Smooth muscle cell (in vitro differentiated cells): ENCODE measurements at regions not wholly inside any gene's neighbourhood (a gene's known extent, or its start where the extent isn't known, plus 50 kb on each side); places are given as distances from the start of the nearest gene placed in this dataset.
A peak's percentile ranks its signal among the peaks of the same experiment; 100 is the strongest.
"Not testable (repeated sequence)": the region's sequence is repeated elsewhere in the genome, so short reads cannot be mapped to it uniquely, and the experiment has no call there.

Source experiments
- DNase-seq: peaks from one replicate; lab custom pipeline; 2025; ENCODE audit not compliant: unreplicated experiment; lab: John Stamatoyannopoulos, UW
- H2AFZ ChIP-seq: fragments of 200-600 bp; sonication (generic); 2 replicates; pipeline ENCODE4 v1.6.0; 2016; ENCODE audit warnings: antibody characterized with exemption, low read depth, mild to moderate bottlenecking
- H3F3A ChIP-seq: fragments of 200-600 bp; sonication (generic); 2 replicates; pipeline ENCODE4 v1.6.0; 2017; ENCODE audit warnings: antibody characterized with exemption, low read depth
- H3K27ac ChIP-seq: fragments of 200-600 bp; sonication (generic); 2 replicates; pipeline ENCODE4 v1.5.1; 2016; ENCODE audit warnings: low read depth, mild to moderate bottlenecking
- H3K27me3 ChIP-seq: fragments of 200-600 bp; sonication (generic); 2 replicates; pipeline ENCODE4 v1.6.1; 2016; ENCODE audit warnings: low read depth, mild to moderate bottlenecking
- H3K36me3 ChIP-seq: fragments of 200-600 bp; sonication (generic); 2 replicates; pipeline ENCODE4 v1.5.1; 2016; ENCODE audit warnings: low read depth
- H3K4me1 ChIP-seq: fragments of 200-600 bp; sonication (generic); 2 replicates; pipeline ENCODE4 v1.5.1; 2016; ENCODE audit warnings: low read depth
- H3K4me2 ChIP-seq: fragments of 200-600 bp; sonication (generic); 2 replicates; pipeline ENCODE4 v1.6.0; 2016; ENCODE audit warnings: mild to moderate bottlenecking
- H3K4me3 ChIP-seq: fragments of 200-600 bp; sonication (generic); 2 replicates; pipeline ENCODE4 v1.5.1; 2016; ENCODE audit warnings: mild to moderate bottlenecking
- H3K79me2 ChIP-seq: fragments of 200-600 bp; sonication (generic); 2 replicates; pipeline ENCODE4 v1.6.0; 2016; ENCODE audit warnings: low read depth, mild to moderate bottlenecking
- H3K9ac ChIP-seq: fragments of 200-600 bp; sonication (generic); 2 replicates; pipeline ENCODE4 v1.6.0; 2016; ENCODE audit warnings: low read depth
- H3K9me3 ChIP-seq: fragments of 200-600 bp; sonication (generic); replicated peaks from 2 replicates; pipeline ENCODE4 v1.5.1; 2016; ENCODE audit warnings: low read depth
- H4K20me1 ChIP-seq: fragments of 200-600 bp; sonication (generic); 2 replicates; pipeline ENCODE4 v1.6.0; 2016; ENCODE audit warnings: low read depth
- WGBS: methylation state at CpG from one replicate; pipeline ENCODE4 v1.1.7; 2016; ENCODE audit warnings: low lambda C conversion rate; 5-methylcytosine and 5-hydroxymethylcytosine counted together
- TF ChIP-seq, protein P1 (sequence below): fragments of 200-600 bp; sonication (generic); IDR thresholded peaks from 2 replicates; pipeline ENCODE4 v1.5.1; 2017; ENCODE audit warnings: borderline replicate concordance, mild to moderate bottlenecking, antibody characterized with exemption; ENCODE audit not compliant: insufficient read depth, poor library complexity, severe bottlenecking

DNA sequence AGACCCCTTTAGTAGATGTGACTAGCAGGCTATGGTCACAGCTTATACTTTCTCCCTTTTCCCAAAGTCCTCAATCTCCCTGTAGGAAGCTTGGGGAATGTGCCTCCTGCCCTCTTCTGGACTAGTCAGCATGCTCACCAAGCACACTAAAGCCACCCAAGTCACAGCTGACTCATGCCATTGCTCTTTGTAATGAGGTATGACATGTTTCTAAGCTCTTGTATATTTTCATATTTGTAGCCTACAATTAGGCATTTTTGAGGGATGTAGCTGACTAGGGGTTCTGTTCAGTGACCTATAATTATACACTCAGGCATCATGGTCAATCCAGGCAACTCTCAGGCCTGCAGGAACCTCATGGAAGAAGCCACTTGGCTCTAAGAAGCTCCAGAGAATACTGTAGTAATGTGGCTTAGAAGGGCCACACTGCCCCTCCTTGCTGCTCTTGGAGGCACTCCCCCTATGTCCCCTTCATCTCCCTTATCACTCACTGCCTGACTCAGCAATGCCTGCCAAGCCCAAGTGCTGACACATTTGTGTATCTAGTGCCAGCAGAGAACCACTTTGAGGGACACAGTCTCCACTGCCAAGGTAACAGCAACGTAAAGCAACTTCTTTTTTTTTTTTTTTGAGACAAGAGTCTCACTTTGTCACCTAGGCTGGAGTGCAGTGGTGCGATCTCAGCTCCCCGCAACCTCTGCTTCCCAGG lies 86.2 kb downstream of the RPL27A start:
- WGBS = 71% methylated on average over 3 of the region's 3 CpGs
- H3F3A ChIP-seq = peaks cover 24% of the 10 kb centered on the region

DNA sequence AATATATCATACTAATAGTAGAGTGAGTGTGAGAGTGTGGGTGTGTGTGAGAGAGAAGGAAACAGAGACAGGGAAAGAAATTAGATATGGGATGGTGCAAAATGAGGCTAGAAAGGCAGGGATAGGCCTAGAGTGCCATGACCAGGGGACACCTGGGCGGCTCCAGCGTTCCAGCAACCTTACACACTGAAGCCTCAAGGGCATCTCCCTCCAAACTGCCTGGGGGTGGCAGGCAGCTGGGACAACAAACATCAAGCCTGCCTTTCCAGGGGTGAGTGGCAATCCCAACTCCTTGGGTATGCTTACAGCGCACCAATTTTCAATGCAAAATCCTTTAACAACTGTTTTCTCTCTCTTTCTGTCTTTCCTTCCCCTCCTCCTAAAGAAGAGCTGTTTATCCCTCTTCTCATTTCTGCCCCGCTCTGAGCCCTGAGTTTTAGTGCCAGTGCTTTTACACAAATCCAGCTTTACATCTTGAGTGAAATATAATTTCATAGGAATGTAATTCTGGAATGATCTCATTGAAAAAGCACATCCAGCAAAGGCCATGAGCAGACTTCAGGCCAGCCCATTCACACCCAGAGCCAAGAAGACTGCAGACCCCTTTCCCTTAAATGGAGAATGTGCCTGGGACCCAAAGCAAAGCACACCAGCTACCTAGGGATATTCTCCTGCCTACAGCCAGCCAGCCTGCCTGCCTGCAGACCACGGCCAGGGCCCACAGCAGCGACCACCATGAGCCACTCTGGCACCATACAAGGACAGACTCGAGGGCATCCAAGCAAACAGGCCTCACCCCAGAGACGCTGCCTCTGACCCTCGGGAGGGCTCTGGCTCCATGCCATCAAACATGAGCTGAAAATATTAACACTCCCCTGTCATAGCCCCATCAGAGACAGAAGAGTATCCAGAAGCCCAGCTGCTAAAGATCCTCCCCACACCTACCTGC lies 90.3 kb downstream of the RPL27A start:
- Histone ChIP-seq H3K4me2 (no peak overlapping the region), H3K27me3 (no peaks in the 10 kb centered on the region), H2AFZ (no peak overlapping the region), H3K9ac (no peak overlapping the region), H3K4me1 (peaks cover 4% of the 10 kb centered on the region), H3K79me2 (peaks cover 84% of the 10 kb centered on the region), H3K27ac (peak overlapping the region; percentile 49), H3K4me3 (no peak overlapping the region), H4K20me1 (peaks cover 99% of the 10 kb centered on the region), H3K9me3 (no peaks in the 10 kb centered on the region), H3K36me3 (no peaks in the 10 kb centered on the region), H3F3A (peaks cover 22% of the 10 kb centered on the region)
- DNase-seq = no peak
- 88% methylated on average over 9 of the region's 9 CpGs for WGBS
- TF ChIP-seq, protein P1, sequence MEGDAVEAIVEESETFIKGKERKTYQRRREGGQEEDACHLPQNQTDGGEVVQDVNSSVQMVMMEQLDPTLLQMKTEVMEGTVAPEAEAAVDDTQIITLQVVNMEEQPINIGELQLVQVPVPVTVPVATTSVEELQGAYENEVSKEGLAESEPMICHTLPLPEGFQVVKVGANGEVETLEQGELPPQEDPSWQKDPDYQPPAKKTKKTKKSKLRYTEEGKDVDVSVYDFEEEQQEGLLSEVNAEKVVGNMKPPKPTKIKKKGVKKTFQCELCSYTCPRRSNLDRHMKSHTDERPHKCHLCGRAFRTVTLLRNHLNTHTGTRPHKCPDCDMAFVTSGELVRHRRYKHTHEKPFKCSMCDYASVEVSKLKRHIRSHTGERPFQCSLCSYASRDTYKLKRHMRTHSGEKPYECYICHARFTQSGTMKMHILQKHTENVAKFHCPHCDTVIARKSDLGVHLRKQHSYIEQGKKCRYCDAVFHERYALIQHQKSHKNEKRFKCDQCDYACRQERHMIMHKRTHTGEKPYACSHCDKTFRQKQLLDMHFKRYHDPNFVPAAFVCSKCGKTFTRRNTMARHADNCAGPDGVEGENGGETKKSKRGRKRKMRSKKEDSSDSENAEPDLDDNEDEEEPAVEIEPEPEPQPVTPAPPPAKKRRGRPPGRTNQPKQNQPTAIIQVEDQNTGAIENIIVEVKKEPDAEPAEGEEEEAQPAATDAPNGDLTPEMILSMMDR = no peak

More for the DNA sequence above, 86.2 kb downstream of the RPL27A start:
- Histone ChIP-seq H3K27ac (peak overlapping the region; percentile 91), H3K9ac (peak overlapping the region; percentile 24), H3K27me3 (no peaks in the 10 kb centered on the region), H3K4me1 (peaks cover 33% of the 10 kb centered on the region), H2AFZ (no peak overlapping the region), H3K36me3 (no peaks in the 10 kb centered on the region), H4K20me1 (peaks cover 96% of the 10 kb centered on the region), H3K9me3 (no peaks in the 10 kb centered on the region), H3K4me3 (no peak overlapping the region), H3K4me2 (peak overlapping the region; percentile 58), H3K79me2 (peaks cover 67% of the 10 kb centered on the region)
- TF ChIP-seq, protein P1 = peak; percentile 11
- no peak for DNase-seq

DNA sequence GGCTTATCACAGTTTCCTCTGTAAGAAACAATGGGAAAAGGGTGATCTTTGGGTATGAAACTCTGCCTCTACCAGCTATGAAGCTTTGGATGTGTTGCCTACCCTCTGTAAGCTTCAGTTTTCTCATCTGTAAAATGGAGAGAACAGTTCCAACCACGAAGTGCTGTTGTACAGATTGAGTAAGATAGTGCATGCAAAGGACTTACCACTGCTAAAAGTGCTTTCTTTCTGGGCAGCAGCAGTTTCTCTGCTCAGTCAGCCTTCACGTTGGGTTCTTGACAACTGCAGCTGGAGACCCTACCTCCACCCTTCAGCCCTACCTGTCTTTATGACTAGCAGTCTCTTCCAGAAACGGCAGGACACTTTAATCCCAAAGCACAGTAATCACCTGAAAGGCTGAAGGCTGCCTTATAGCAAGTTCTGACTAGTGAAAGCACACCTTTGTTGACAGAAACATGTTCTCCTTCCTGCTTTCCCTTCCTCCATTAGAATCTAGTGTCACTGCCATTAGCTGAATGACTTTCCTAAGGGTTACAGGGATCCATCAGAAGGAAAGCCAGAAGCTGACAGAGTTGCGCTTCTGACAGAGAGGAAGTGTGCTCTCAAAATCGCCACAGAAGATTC lies 91.4 kb downstream of the RPL27A start:
- no peak overlapping the region for H3K4me2 ChIP-seq
- H2AFZ ChIP-seq = no peak overlapping the region
- no peak overlapping the region for H3K4me3 ChIP-seq
- peaks cover 4% of the 10 kb centered on the region for H3K36me3 ChIP-seq
- TF ChIP-seq, protein P1 = no peak
- peaks cover 22% of the 10 kb centered on the region for H3F3A ChIP-seq
- H4K20me1 ChIP-seq = peaks cover 99% of the 10 kb centered on the region
- peaks cover 12% of the 10 kb centered on the region for H3K4me1 ChIP-seq
- WGBS = 82% methylated on average over 5 of the region's 5 CpGs
- no peaks in the 10 kb centered on the region for H3K9me3 ChIP-seq
- H3K9ac ChIP-seq = no peak overlapping the region
- peaks cover 96% of the 10 kb centered on the region for H3K79me2 ChIP-seq
- peak overlapping the region; percentile 49 for H3K27ac ChIP-seq
- no peak for DNase-seq
- no peaks in the 10 kb centered on the region for H3K27me3 ChIP-seq

DNA sequence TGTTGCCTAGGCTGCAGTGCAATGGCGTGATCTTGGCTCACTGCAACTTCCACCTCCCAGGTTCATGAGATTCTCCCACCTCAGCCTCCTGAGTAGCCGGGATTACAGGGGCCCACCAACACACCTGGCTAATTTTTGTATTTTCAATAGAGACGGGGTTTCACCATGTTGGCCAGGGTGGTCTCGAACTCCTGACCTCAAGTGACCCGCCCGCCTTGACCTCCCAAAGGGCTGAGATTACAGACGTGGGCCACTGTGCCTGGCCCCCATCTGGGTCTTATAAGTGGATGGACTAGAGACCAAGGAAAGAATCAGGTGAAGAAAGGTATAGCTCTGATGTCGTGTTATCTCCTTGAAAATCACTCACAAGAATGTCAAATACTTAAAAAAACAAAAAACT lies 92.3 kb downstream of the RPL27A start:
- Histone ChIP-seq H3K79me2 (peaks cover 97% of the 10 kb centered on the region), H3K27ac (peak overlapping the region; percentile 49), H3K4me1 (peaks cover 12% of the 10 kb centered on the region), H4K20me1 (peaks cover 99% of the 10 kb centered on the region), H3F3A (peaks cover 14% of the 10 kb centered on the region)
- H3K36me3 ChIP-seq, H3K9ac ChIP-seq, DNase-seq, H3K4me3 ChIP-seq, H3K4me2 ChIP-seq, H2AFZ ChIP-seq, H3K9me3 ChIP-seq, H3K27me3 ChIP-seq: not testable (repeated sequence)
- whole genome bisulfite sequencing = 94% methylated on average over 8 of the region's 8 CpGs
